ENCODE measurements at regions not wholly inside any gene's neighbourhood (a gene's known extent, or its start where the extent isn't known, plus 50 kb on each side); places are given as distances from the start of the nearest gene placed in this dataset.

DNA sequence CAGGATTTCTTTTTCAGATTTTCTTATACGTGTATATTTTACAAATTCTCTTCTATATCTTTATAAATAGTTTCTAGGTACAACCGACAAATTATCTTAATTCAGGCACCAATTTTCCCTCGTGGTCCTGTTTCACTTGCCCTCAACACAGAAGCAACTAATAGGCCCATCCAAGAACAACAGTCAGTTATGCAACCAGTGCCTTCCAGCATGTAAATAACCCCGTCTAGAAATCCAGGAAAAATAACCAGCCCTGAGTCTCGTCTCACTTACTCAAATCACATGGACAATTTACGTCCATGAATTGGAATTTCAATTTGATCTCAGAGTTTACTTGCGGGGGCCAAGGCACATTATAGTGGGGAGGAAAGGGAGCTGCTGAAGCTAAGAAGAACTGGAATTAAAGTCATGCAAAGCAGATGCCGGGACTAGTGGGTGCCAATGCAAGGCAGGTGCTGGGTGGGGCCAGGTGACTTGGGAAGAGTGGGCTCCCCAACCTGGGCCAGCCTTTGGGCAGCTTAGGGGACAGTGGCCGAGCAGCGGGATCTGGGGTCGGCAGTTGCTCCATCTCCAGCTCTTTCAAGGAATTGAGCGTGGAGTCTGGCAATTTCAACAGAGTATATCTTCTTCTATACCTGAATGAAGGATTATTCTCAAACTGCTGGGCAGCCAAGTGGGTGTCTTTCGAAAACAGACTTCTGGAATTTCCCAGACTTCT is 121.7 kb downstream of the EDN3 start:
- Histone ChIP-seq H3K27me3 (no peaks in the 10 kb centered on the region), H3K9me3 (no peaks in the 10 kb centered on the region), H3K27ac (no peak overlapping the region), H3K4me1 (peaks cover 0 to 7% of the 10 kb centered on the region in 2 donors), H3K36me3 (no peaks in the 10 kb centered on the region), H3K4me3 (replicated peaks in 1 of 3) (no peak overlapping the region)
- no peak for DNase-seq
- intact Hi-C loops (cut with DNase I), result no loop called here
- 67 to 72% methylated on average over 13 of the region's 13 CpGs for WGBS, 2 donors
- TF ChIP-seq POLR2A (IDR thresholded peaks at IDR 0.05), result no peak
- TF ChIP-seq, protein P1, sequence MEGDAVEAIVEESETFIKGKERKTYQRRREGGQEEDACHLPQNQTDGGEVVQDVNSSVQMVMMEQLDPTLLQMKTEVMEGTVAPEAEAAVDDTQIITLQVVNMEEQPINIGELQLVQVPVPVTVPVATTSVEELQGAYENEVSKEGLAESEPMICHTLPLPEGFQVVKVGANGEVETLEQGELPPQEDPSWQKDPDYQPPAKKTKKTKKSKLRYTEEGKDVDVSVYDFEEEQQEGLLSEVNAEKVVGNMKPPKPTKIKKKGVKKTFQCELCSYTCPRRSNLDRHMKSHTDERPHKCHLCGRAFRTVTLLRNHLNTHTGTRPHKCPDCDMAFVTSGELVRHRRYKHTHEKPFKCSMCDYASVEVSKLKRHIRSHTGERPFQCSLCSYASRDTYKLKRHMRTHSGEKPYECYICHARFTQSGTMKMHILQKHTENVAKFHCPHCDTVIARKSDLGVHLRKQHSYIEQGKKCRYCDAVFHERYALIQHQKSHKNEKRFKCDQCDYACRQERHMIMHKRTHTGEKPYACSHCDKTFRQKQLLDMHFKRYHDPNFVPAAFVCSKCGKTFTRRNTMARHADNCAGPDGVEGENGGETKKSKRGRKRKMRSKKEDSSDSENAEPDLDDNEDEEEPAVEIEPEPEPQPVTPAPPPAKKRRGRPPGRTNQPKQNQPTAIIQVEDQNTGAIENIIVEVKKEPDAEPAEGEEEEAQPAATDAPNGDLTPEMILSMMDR (IDR thresholded peaks at IDR 0.05), result no peak

DNA sequence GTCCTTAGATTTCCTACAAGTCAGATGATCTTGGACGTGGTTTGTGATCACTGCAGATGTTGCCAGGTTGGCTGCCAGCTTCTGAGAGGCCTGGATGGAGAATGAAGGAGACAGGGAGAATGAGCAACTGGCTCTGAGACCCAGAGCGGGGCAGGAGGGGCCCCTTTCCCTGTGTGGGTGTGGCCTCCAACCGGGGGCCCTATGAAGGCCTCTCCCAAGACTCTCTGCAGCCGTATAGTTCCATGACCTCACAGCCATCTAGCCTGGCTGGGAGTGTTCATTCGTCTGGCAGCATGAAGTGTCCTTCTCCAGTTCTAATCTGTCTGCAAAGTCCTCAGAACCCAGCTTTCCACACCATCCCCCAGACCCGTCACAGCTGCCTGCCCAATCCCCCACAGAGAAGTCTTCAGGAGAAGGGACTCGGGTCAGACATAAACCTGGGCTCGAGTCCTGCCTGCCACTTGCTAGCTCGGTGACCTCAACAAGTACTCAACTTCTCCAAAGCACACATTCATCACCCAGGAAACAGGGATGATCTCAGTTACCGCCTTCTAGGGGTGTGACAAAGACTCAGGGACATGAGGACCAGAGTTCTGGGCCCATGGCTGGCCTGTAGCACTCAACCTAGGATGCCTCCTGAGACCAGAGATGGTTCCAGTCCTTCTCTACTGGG is 122.6 kb downstream of the EDN3 start:
- Histone ChIP-seq H3K4me1 (peaks cover 0 to 7% of the 10 kb centered on the region in 2 donors), H3K36me3 (no peaks in the 10 kb centered on the region), H3K4me3 (replicated peaks in 1 of 3) (no peak overlapping the region), H3K27me3 (no peaks in the 10 kb centered on the region), H3K27ac (no peak overlapping the region), H3K9me3 (no peaks in the 10 kb centered on the region)
- no peak for TF ChIP-seq POLR2A (IDR thresholded peaks at IDR 0.05)
- TF ChIP-seq, protein P1 (IDR thresholded peaks at IDR 0.05), result no peak
- peak; percentile 55 to 58 for DNase-seq
- intact Hi-C loops (cut with DNase I), result no loop called here
- whole genome bisulfite sequencing, 2 donors, result 26 to 32% methylated on average over 10 of the region's 10 CpGs

DNA sequence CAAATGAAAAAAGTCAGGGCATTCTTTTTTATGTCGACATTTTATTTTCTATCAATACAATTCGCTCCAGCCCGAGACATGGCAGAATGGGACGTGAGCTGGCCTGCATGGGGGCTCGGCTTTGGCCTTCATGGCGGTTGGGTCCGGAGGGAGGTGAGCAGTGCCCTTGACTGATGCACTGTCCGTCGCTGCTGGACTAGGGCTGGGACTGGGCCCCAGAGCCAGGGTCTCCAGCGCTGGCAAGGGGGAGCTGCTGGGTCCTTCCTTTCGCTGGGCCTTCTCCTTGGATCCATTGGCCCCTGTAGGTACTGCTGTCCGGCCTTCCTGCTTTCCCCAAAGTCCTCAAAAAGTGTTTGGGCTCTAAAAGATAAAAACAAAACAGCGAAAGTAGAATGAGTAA is 124.6 kb downstream of the EDN3 start:
- 81% methylated on average over 13 of the region's 13 CpGs for WGBS, 2 donors
- H3K9me3 ChIP-seq, result no peaks in the 10 kb centered on the region
- no peaks in the 10 kb centered on the region for H3K36me3 ChIP-seq
- TF ChIP-seq, protein P1 (IDR thresholded peaks at IDR 0.05), result no peak
- no peak for TF ChIP-seq POLR2A (IDR thresholded peaks at IDR 0.05)
- DNase-seq, result no peak
- H3K27me3 ChIP-seq, result no peaks in the 10 kb centered on the region
- H3K4me1 ChIP-seq, result peaks cover 0 to 7% of the 10 kb centered on the region in 2 donors
- H3K4me3 ChIP-seq (replicated peaks in 1 of 3), result no peak overlapping the region
- intact Hi-C loops (cut with DNase I), result no loop called here
- no peak overlapping the region for H3K27ac ChIP-seq

DNA sequence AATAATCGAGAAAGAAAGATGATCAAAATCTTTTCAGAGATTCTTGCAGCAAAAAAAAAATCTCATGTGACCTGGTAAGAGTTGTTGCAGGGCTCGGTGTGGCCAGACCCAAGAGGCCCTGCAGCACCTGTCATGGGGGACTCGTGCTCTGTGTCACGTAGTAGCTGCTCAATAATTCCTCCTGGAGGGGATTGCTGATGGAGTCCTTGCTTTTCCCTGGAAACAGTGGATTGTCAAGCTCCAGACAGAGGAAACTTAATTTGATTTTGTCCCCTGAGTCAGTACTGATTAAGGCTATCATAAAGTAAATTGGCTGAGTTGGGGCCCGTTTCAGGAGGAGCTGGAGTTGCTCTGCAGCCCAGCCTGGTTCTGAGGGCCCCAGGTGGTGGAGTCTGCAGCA is 125.2 kb downstream of the EDN3 start:
- Histone ChIP-seq H3K27me3 (no peaks in the 10 kb centered on the region), H3K4me3 (replicated peaks in 1 of 3) (no peak overlapping the region), H3K27ac (no peak overlapping the region), H3K9me3 (no peaks in the 10 kb centered on the region), H3K4me1 (peaks cover 0 to 7% of the 10 kb centered on the region in 2 donors), H3K36me3 (no peaks in the 10 kb centered on the region)
- no peak for DNase-seq
- TF ChIP-seq POLR2A (IDR thresholded peaks at IDR 0.05), result no peak
- TF ChIP-seq, protein P1 (IDR thresholded peaks at IDR 0.05), result no peak
- intact Hi-C loops (cut with DNase I), result no loop called here
- 88 to 92% methylated on average over 5 of the region's 5 CpGs for WGBS, 2 donors

DNA sequence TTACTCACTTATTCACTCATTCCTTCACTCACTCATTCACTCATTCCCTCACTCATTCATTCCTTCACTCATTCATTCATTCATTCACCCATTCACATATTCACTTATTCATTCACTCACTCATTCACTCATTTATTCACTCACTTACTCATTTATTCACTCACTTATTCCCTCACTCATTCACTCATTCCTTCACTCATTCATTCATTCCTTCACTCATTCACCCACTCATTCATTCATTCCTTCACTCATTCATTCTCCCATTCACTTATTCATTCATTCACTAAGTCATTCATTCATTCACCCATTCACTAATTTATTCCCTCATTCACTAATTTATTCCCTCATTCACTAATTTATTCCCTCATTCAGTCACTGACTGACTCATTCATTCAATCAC is 127.6 kb downstream of the EDN3 start:
- no peaks in the 10 kb centered on the region for H3K9me3 ChIP-seq
- H3K4me3 ChIP-seq (replicated peaks in 1 of 3), result no peak overlapping the region
- no peaks in the 10 kb centered on the region for H3K27me3 ChIP-seq
- intact Hi-C loops (cut with DNase I), result no loop called here
- H3K27ac ChIP-seq, result no peak overlapping the region
- TF ChIP-seq POLR2A (IDR thresholded peaks at IDR 0.05), result no peak
- TF ChIP-seq, protein P1 (IDR thresholded peaks at IDR 0.05), result no peak
- no peak for DNase-seq
- peaks cover 0 to under 1% of the 10 kb centered on the region in 2 donors for H3K4me1 ChIP-seq
- no peaks in the 10 kb centered on the region for H3K36me3 ChIP-seq

Data from thyroid gland (tissue), 4 donors.